Breast epithelium (tissue), 3 donors: ENCODE measurements at regions not wholly inside any gene's neighbourhood (a gene's known extent, or its start where the extent isn't known, plus 50 kb on each side); places are given as distances from the start of the nearest gene placed in this dataset.
"Not testable (repeated sequence)": the region's sequence is repeated elsewhere in the genome, so short reads cannot be mapped to it uniquely, and the experiment has no call there.

ENCODE experiments used
- POLR2A ChIP-seq: fragments of 450-650 bp; IDR thresholded peaks from one replicate; pipeline ENCODE4 v1.6.1; 2016; ENCODE audit warnings: antibody characterized with exemption, mild to moderate bottlenecking, moderate library complexity
- POLR2AphosphoS5 ChIP-seq, 3 donors: sonication (generic); formaldehyde crosslinking; IDR thresholded peaks; one replicate each; pipeline ENCODE4 v1.6.1; 2017; ENCODE audit warnings: antibody characterized with exemption in 3 of 3
- TF ChIP-seq, protein P1 (sequence below), 3 donors: fragments of 450-650 bp; IDR thresholded peaks; one replicate each; pipeline ENCODE4 v1.5.1; 2016 to 2017; ENCODE audit warnings: antibody characterized with exemption in 3 of 3, mild to moderate bottlenecking in 3 of 3, moderate library complexity in 3 of 3

DNA sequence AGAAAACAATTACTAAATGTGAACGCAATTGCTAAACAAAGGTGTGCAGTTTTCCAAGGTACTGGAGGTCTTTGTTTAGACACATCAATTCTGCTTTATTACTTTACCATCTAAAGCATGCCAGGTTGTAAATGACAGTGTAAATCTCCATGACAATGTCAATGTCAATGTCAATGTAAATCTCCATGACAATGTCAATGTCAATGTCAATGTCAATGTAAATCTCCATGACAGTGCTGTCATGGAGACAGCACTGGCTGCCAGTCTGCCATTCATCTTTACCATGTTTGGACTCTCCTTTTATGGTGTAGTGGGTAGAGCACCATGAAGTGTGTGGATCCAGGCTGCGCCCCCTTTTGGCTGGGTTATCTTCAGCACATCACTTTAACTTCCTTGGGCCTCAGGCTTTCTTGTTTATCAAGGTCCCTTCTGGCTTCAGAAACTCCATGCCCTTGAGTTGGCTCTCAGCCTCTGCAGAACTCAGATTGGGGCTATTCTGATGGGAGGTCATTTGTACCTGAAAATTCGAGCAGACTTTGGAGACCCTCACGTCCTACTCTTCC, 149.1 kb downstream of the BCL2L11 start:
- not testable (repeated sequence) for TF ChIP-seq POLR2AphosphoS5 (IDR thresholded peaks at IDR 0.05); POLR2A
- TF ChIP-seq, protein P1, sequence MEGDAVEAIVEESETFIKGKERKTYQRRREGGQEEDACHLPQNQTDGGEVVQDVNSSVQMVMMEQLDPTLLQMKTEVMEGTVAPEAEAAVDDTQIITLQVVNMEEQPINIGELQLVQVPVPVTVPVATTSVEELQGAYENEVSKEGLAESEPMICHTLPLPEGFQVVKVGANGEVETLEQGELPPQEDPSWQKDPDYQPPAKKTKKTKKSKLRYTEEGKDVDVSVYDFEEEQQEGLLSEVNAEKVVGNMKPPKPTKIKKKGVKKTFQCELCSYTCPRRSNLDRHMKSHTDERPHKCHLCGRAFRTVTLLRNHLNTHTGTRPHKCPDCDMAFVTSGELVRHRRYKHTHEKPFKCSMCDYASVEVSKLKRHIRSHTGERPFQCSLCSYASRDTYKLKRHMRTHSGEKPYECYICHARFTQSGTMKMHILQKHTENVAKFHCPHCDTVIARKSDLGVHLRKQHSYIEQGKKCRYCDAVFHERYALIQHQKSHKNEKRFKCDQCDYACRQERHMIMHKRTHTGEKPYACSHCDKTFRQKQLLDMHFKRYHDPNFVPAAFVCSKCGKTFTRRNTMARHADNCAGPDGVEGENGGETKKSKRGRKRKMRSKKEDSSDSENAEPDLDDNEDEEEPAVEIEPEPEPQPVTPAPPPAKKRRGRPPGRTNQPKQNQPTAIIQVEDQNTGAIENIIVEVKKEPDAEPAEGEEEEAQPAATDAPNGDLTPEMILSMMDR (IDR thresholded peaks at IDR 0.05), result not testable (repeated sequence)
